ENCODE measurements at regions not wholly inside any gene's neighbourhood (a gene's known extent, or its start where the extent isn't known, plus 50 kb on each side); places are given as distances from the start of the nearest gene placed in this dataset.
A peak's percentile ranks its signal among the peaks of the same experiment; 100 is the strongest.
"Not testable (repeated sequence)": the region's sequence is repeated elsewhere in the genome, so short reads cannot be mapped to it uniquely, and the experiment has no call there.

GRCh38 chr6:138671351-138671750 lies 102.2 kb upstream of the CCDC28A start (continued):
- TF ChIP-seq KLF10 (tag by site-specific recombination; IDR thresholded peaks at IDR 0.05) = no peak

GRCh38 chr6:138673346-138674014 lies 100.1 kb upstream of the CCDC28A start:
- Histone ChIP-seq H3K27ac (ENCODE audit: extremely low read depth, low read depth, low read length) (no peak overlapping the region), H3K36me3 (ENCODE audit: control insufficient read depth in 2 of 2, insufficient read depth in 1 of 2, low read length in 2 of 2) (no peaks in the 10 kb centered on the region), H3K4me3 (ENCODE audit: low read depth, low read length) (no peak overlapping the region), H3K4me1 (ENCODE audit: control insufficient read depth, insufficient read depth, low read length) (0 out of 2 replicates have a peak, but pooled peaks cover 8% of the 10 kb centered on the region), H3K9me3 (ENCODE audit: control insufficient read depth, insufficient read depth, low read depth, low read length) (no peaks in the 10 kb centered on the region)
- POLR2A ChIA-PET = interaction anchor here (0.7 kb wide), 1 partner anchor 199 kb away, joined by 3 read pairs; no protein-coding TSS in a partner anchor
- CTCF ChIA-PET = interaction anchor here (0.6 to 1.0 kb wide), 5 partner anchors 10 to 308 kb away, joined by 3 to 5 read pairs (median 3); no protein-coding TSS in a partner anchor
- no peak for TF ChIP-seq ZNF701 (tag by site-specific recombination; IDR thresholded peaks at IDR 0.05)
- TF ChIP-seq PRDM6 (tag by site-specific recombination; IDR thresholded peaks at IDR 0.05) = peak; percentile 95
- no peak for TF ChIP-seq ZBTB10 (tag by site-specific recombination; IDR thresholded peaks at IDR 0.05)
- TF ChIP-seq FEZF1 (tag by site-specific recombination; IDR thresholded peaks at IDR 0.05) = peak; percentile 67
- no peak for TF ChIP-seq ZNF530 (tag by site-specific recombination; IDR thresholded peaks at IDR 0.05; ENCODE audit: low read depth)
- TF ChIP-seq MEIS1 (CRISPR knock-in tag; IDR thresholded peaks at IDR 0.05; ENCODE audit: borderline replicate concordance) = no peak
- TF ChIP-seq KLF9 (tag by site-specific recombination; IDR thresholded peaks at IDR 0.05; ENCODE audit: low read depth) = no peak
- TF ChIP-seq PRDM1 (tag by site-specific recombination; IDR thresholded peaks at IDR 0.05) = peak; percentile 73

GRCh38 chr6:138674444-138674843 lies 99.1 kb upstream of the CCDC28A start:
- H3K9me3 ChIP-seq (ENCODE audit: control insufficient read depth, insufficient read depth, low read depth, low read length); H3K4me3 ChIP-seq (ENCODE audit: low read depth, low read length); POLR2A ChIA-PET; H3K4me1 ChIP-seq (ENCODE audit: control insufficient read depth, insufficient read depth, low read length); H3K27ac ChIP-seq (ENCODE audit: extremely low read depth, low read depth, low read length); H3K36me3 ChIP-seq (ENCODE audit: control insufficient read depth in 2 of 2, insufficient read depth in 1 of 2, low read length in 2 of 2): not testable (repeated sequence)
- CTCF ChIA-PET = interaction anchor here (0.6 to 0.9 kb wide), 2 partner anchors 17 to 89 kb away, joined by 3 read pairs; no protein-coding TSS in a partner anchor
- TF ChIP-seq ZNF580 (tag by site-specific recombination; IDR thresholded peaks at IDR 0.05) (peak; percentile 84; the same call in 1 of the 2 replicates), ZNF280D (tag by site-specific recombination; IDR thresholded peaks at IDR 0.05) (peak; percentile 79; the same call in 1 of the 2 replicates), ZNF146 (tag by site-specific recombination; IDR thresholded peaks at IDR 0.05) (peak; percentile 99)

All from HEK293 (cell line).